H1 (cell line): ENCODE measurements at regions not wholly inside any gene's neighbourhood (a gene's known extent, or its start where the extent isn't known, plus 50 kb on each side); places are given as distances from the start of the nearest gene placed in this dataset.

ENCODE experiments used
- CTCF ChIA-PET: fragments of 300-600 bp; sonication (Branson Sonifier 250); formaldehyde crosslinking; loops from one replicate; lab custom pipeline; 2021; ENCODE audit not compliant: partially characterized antibody; lab: Charles Lee
- POLR2A ChIA-PET: fragments of 300-600 bp; sonication (Branson Sonifier 250); formaldehyde crosslinking; loops from one replicate; lab custom pipeline; 2021; ENCODE audit warnings: inconsistent platforms; ENCODE audit not compliant: partially characterized antibody; lab: Charles Lee
- DNase-seq, 2 experiments: peaks; one replicate each; pipeline versions ENCODE4 v3.0.0 to v3.0.0-alpha.2; 2010 to 2022; ENCODE audit warnings: low spot score in 2 of 2, low read depth in 1 of 2, mixed read lengths in 1 of 2
- FAIRE-seq: peaks from 2 replicates; lab custom pipeline; 2011; peaks lifted over from hg19 to GRCh38; lab: Jason Lieb, UNC
- H2AFZ ChIP-seq: 2 replicates; pipeline ENCODE4 v1.8.1; 2012; ENCODE audit warnings: low read length, inconsistent platforms
- H2AK5ac ChIP-seq: 2 replicates; pipeline ENCODE4 v1.6.1; 2013; ENCODE audit warnings: low read depth, low read length
- H2BK120ac ChIP-seq: replicated peaks from 2 replicates; pipeline ENCODE3; 2013; ENCODE audit warnings: low read depth, low read length, inconsistent platforms
- H2BK12ac ChIP-seq: 2 replicates; pipeline ENCODE4 v1.6.1; 2013; ENCODE audit warnings: low read depth, low read length
- H2BK15ac ChIP-seq: 2 replicates; pipeline ENCODE4 v1.6.1; 2013; ENCODE audit warnings: low read length
- H2BK20ac ChIP-seq: 2 replicates; pipeline ENCODE4 v1.6.1; 2013; ENCODE audit warnings: low read length
- H2BK5ac ChIP-seq: 2 replicates; pipeline ENCODE4 v1.6.1; 2013; ENCODE audit warnings: low read depth, low read length
- H3K14ac ChIP-seq: 2 replicates; pipeline ENCODE4 v1.6.1; 2013; ENCODE audit warnings: inconsistent platforms; ENCODE audit not compliant: insufficient read length
- H3K18ac ChIP-seq: 2 replicates; pipeline ENCODE4 v1.6.1; 2013; ENCODE audit warnings: low read length; ENCODE audit errors: extremely low read depth
- H3K23ac ChIP-seq: 2 replicates; pipeline ENCODE4 v1.6.1; 2013; ENCODE audit warnings: inconsistent platforms; ENCODE audit not compliant: insufficient read length
- H3K23me2 ChIP-seq: 2 replicates; pipeline ENCODE4 v1.6.1; 2013; ENCODE audit warnings: low read depth, low read length
- H3K27ac ChIP-seq: 2 replicates; pipeline ENCODE4 v1.6.1; 2011; ENCODE audit warnings: low read depth, low read length, inconsistent platforms
- H3K27me3 ChIP-seq, 4 experiments: replicated peaks in 1 of 4; 1 replicate in 1 of 4; 2 replicates in 3 of 4; pipeline versions ENCODE4 v1.6.1 to v1.8.1; 2011 to 2013; ENCODE audit warnings: low read length in 3 of 4, mild to moderate bottlenecking in 3 of 4, inconsistent platforms in 2 of 4, mixed read lengths in 2 of 4, moderate library complexity in 1 of 4; ENCODE audit not compliant: control insufficient read depth in 3 of 4, insufficient read depth in 3 of 4; ENCODE audit errors: extremely low read depth in 1 of 4
- H3K36me3 ChIP-seq, 4 experiments: 2 replicates each; pipeline versions ENCODE4 v1.6.1 to v1.8.1; 2011 to 2013; ENCODE audit warnings: mild to moderate bottlenecking in 4 of 4, low read length in 3 of 4, moderate library complexity in 2 of 4, control low read depth in 1 of 4, inconsistent platforms in 1 of 4; ENCODE audit not compliant: insufficient read depth in 4 of 4, control insufficient read depth in 2 of 4
- H3K4ac ChIP-seq: replicated peaks from 2 replicates; pipeline ENCODE3; 2013; ENCODE audit warnings: low read length, low read depth, mixed read lengths, inconsistent platforms; ENCODE audit not compliant: insufficient read length
- H3K4me1 ChIP-seq, 4 experiments: replicated peaks in 1 of 4; 1 replicate in 1 of 4; 2 replicates in 3 of 4; pipeline versions ENCODE4 v1.6.1 to v1.8.1; 2011 to 2013; ENCODE audit warnings: low read length in 3 of 4, inconsistent platforms in 2 of 4, mixed read lengths in 1 of 4; ENCODE audit not compliant: insufficient read depth in 4 of 4, control insufficient read depth in 3 of 4
- H3K4me2 ChIP-seq, 2 experiments: 2 replicates each; pipeline versions ENCODE4 v1.6.1 to v1.8.1; 2011 to 2013; ENCODE audit warnings: low read depth in 2 of 2, low read length in 2 of 2, control low read depth in 1 of 2, inconsistent platforms in 1 of 2, mild to moderate bottlenecking in 1 of 2; ENCODE audit not compliant: insufficient read depth in 1 of 2
- H3K4me3 ChIP-seq, 4 experiments: fragments of 200-600, 300-600 bp in 1 of 4; sonication (generic), shearing (Covaris generic), sonication (Bioruptor Twin) in 1 of 4; 2 replicates each; pipeline versions ENCODE4 v1.5.1 to v1.8.1; 2011 to 2016; ENCODE audit warnings: low read length in 4 of 4, low read depth in 3 of 4, control low read depth in 2 of 4, inconsistent platforms in 2 of 4, mild to moderate bottlenecking in 2 of 4, mixed read lengths in 1 of 4, moderate library complexity in 1 of 4; ENCODE audit not compliant: insufficient read depth in 2 of 4; ENCODE audit errors: extremely low read depth in 1 of 4
- H3K56ac ChIP-seq: replicated peaks from 2 replicates; pipeline ENCODE3; 2013; ENCODE audit warnings: low read depth, mild to moderate bottlenecking, mixed read lengths, low read length, inconsistent platforms; ENCODE audit not compliant: insufficient read length
- H3K79me1 ChIP-seq: 2 replicates; pipeline ENCODE4 v1.6.1; 2013; ENCODE audit warnings: low read depth, low read length, control low read depth
- H3K79me2 ChIP-seq, 2 experiments: 2 replicates each; pipeline versions ENCODE4 v1.6.1 to v1.8.1; 2012 to 2013; ENCODE audit warnings: low read length in 2 of 2, mild to moderate bottlenecking in 2 of 2, inconsistent platforms in 1 of 2; ENCODE audit not compliant: insufficient read depth in 2 of 2, control insufficient read depth in 1 of 2
- H3K9ac ChIP-seq, 4 experiments: replicated peaks in 1 of 4; 1 replicate in 1 of 4; 2 replicates in 3 of 4; pipeline versions ENCODE4 v1.6.1 to v1.8.1; 2011 to 2013; ENCODE audit warnings: low read depth in 3 of 4, low read length in 3 of 4, control low read depth in 2 of 4, mild to moderate bottlenecking in 2 of 4, moderate library complexity in 2 of 4, inconsistent platforms in 1 of 4; ENCODE audit errors: extremely low read depth in 1 of 4
- H3K9me3 ChIP-seq, 2 experiments: 2 replicates each; pipeline versions ENCODE4 v1.6.1 to v1.8.1; 2012 to 2013; ENCODE audit warnings: mild to moderate bottlenecking in 2 of 2, moderate library complexity in 2 of 2, control low read depth in 1 of 2, inconsistent platforms in 1 of 2, low read depth in 1 of 2, low read length in 1 of 2, mixed read lengths in 1 of 2; ENCODE audit not compliant: insufficient read depth in 2 of 2
- H4K20me1 ChIP-seq, 2 experiments: replicated peaks in 1 of 2; 2 replicates each; pipeline versions ENCODE3 to v1.8.1; 2011 to 2013; ENCODE audit warnings: inconsistent platforms in 2 of 2, low read length in 2 of 2, mild to moderate bottlenecking in 1 of 2; ENCODE audit not compliant: insufficient read depth in 2 of 2, control insufficient read depth in 1 of 2
- H4K5ac ChIP-seq: 2 replicates; pipeline ENCODE4 v1.6.1; 2013; ENCODE audit warnings: low read length, low read depth, mixed read lengths, inconsistent platforms; ENCODE audit not compliant: insufficient read length
- H4K8ac ChIP-seq: 2 replicates; pipeline ENCODE4 v1.8.0; 2013; ENCODE audit warnings: mild to moderate bottlenecking, moderate library complexity, low read length, inconsistent platforms; ENCODE audit not compliant: insufficient read depth; ENCODE audit errors: extremely low read depth
- H4K91ac ChIP-seq: replicated peaks from 2 replicates; pipeline ENCODE3; 2013; ENCODE audit warnings: low read length, mixed read lengths, inconsistent platforms; ENCODE audit not compliant: insufficient read length
- EP300 ChIP-seq, 2 experiments: IDR thresholded peaks; 1 replicate in 1 of 2; 2 replicates in 1 of 2; pipeline ENCODE4 v1.6.1; 2011 to 2012; ENCODE audit warnings: low read depth in 2 of 2, low read length in 2 of 2, mild to moderate bottlenecking in 2 of 2, borderline replicate concordance in 1 of 2, inconsistent platforms in 1 of 2, moderate library complexity in 1 of 2
- SP4 ChIP-seq: IDR thresholded peaks from 2 replicates; pipeline ENCODE4 v1.6.1; 2012; ENCODE audit warnings: low read length, inconsistent platforms
- TAF1 ChIP-seq: IDR thresholded peaks from 2 replicates; pipeline ENCODE4 v1.6.1; 2011; ENCODE audit warnings: mild to moderate bottlenecking, low read depth, low read length
- YY1 ChIP-seq: IDR thresholded peaks from 2 replicates; pipeline ENCODE4 v1.6.1; 2011; ENCODE audit warnings: low read depth, mild to moderate bottlenecking, low read length
- WGBS, 2 experiments: shearing (Covaris generic) in 1 of 2; methylation state at CpG; one replicate each; pipeline versions ENCODE4 v1.1.6 to v1.1.7; 2013 to 2015; ENCODE audit warnings: low lambda C conversion rate in 2 of 2, mixed read lengths in 2 of 2, inconsistent platforms in 1 of 2, low coverage in 1 of 2, missing lambda C conversion rate in 1 of 2; ENCODE audit not compliant: insufficient replicate concordance in 2 of 2, insufficient coverage in 1 of 2, insufficient read length in 1 of 2; ENCODE audit errors: extremely low coverage in 1 of 2, missing lambda C conversion rate in 1 of 2; 5-methylcytosine and 5-hydroxymethylcytosine counted together

GRCh38 chr10:52479567-52479966 lies 165.5 kb downstream of the DKK1 start:
- no peak overlapping the region for H2AFZ ChIP-seq
- WGBS, 2 experiments: 86% methylated on average over 3 of the region's 3 CpGs; no CpG with 5 or more reads in 1 of the 2 experiments

More at GRCh38 chr10:52479567-52479966, 165.5 kb downstream of the DKK1 start:
- TF ChIP-seq SP4 (no peak), EP300 (IDR thresholded peaks at IDR 0.05; ENCODE audit: borderline replicate concordance in 1 of 2, low read depth in 2 of 2, low read length in 2 of 2) (no peak), TAF1 (no peak), YY1 (no peak)
- H2BK20ac ChIP-seq: no peak overlapping the region
- H4K5ac ChIP-seq: no peak overlapping the region
- H2BK5ac ChIP-seq: no peak overlapping the region
- H3K23me2 ChIP-seq: no peaks in the 10 kb centered on the region
- no peaks in the 10 kb centered on the region for H3K4me1 ChIP-seq
- no peaks in the 10 kb centered on the region for H3K9me3 ChIP-seq
- H3K18ac ChIP-seq: no peak overlapping the region
- no peak overlapping the region for H2AK5ac ChIP-seq
- H3K9ac ChIP-seq: no peak overlapping the region
- H3K27me3 ChIP-seq: no peaks in the 10 kb centered on the region
- no peak overlapping the region for H4K8ac ChIP-seq
- H3K56ac ChIP-seq: no peak overlapping the region
- no peak overlapping the region for H2BK120ac ChIP-seq
- no peak for FAIRE-seq
- no peak overlapping the region for H2BK12ac ChIP-seq
- H3K79me2 ChIP-seq: no peaks in the 10 kb centered on the region
- no peak for DNase-seq
- CTCF ChIA-PET: interaction anchor here (0.6 kb wide), 1 partner anchor 14 kb away, joined by 4 read pairs; no protein-coding TSS in a partner anchor
- H3K36me3 ChIP-seq: no peaks in the 10 kb centered on the region
- no peak overlapping the region for H3K4me3 ChIP-seq
- no peak overlapping the region for H2BK15ac ChIP-seq
- H3K4ac ChIP-seq: no peak overlapping the region
- no peaks in the 10 kb centered on the region for H3K79me1 ChIP-seq
- H3K23ac ChIP-seq: no peak overlapping the region
- H3K14ac ChIP-seq: no peak overlapping the region
- no peak overlapping the region for H4K91ac ChIP-seq
- H3K27ac ChIP-seq: no peak overlapping the region
- POLR2A ChIA-PET: no interaction called here
- H4K20me1 ChIP-seq: no peaks in the 10 kb centered on the region
- no peak overlapping the region for H3K4me2 ChIP-seq
